ENCODE measurements at regions not wholly inside any gene's neighbourhood (a gene's known extent, or its start where the extent isn't known, plus 50 kb on each side); places are given as distances from the start of the nearest gene placed in this dataset.

GRCh38 chr10:8379906-8380832 is 325.7 kb downstream of the GATA3 start:
- intact Hi-C loops (cut with DNase I), result no loop called here
- Histone ChIP-seq H3K9me3 (no peaks in the 10 kb centered on the region), H3K4me3 (no peak overlapping the region), H3K4me1 (replicated peaks) (no peaks in the 10 kb centered on the region), H3K27me3 (replicated peaks; ENCODE audit: insufficient read depth) (no peaks in the 10 kb centered on the region), H3K36me3 (no peaks in the 10 kb centered on the region), H3K27ac (no peak overlapping the region)
- WGBS, result 54% methylated on average over 9 of the region's 9 CpGs
- DNase-seq (ENCODE audit: low spot score), result peak; percentile 29
- TF ChIP-seq CTCF (IDR thresholded peaks at IDR 0.05) (no peak), POLR2AphosphoS5 (IDR thresholded peaks at IDR 0.05) (peak; percentile 73)

- Histone ChIP-seq H3K36me3 (no peaks in the 10 kb centered on the region), H3K4me3 (no peak overlapping the region), H3K27ac (no peak overlapping the region), H3K4me1 (replicated peaks) (no peaks in the 10 kb centered on the region), H3K9me3 (no peaks in the 10 kb centered on the region), H3K27me3 (replicated peaks; ENCODE audit: insufficient read depth) (no peaks in the 10 kb centered on the region)
- 95% methylated on average over 3 of the region's 3 CpGs for WGBS
- intact Hi-C loops (cut with DNase I), result no loop called here
- TF ChIP-seq POLR2AphosphoS5 (IDR thresholded peaks at IDR 0.05), result no peak
- TF ChIP-seq CTCF (IDR thresholded peaks at IDR 0.05), result no peak
- TF ChIP-seq POLR2A (IDR thresholded peaks at IDR 0.05), result no peak
- no peak for DNase-seq (ENCODE audit: low spot score)
Measured at GRCh38 chr10:8380833-8381496, 326.5 kb downstream of the GATA3 start.

GRCh38 chr10:8386781-8387180 is 332.3 kb downstream of the GATA3 start:
- Histone ChIP-seq H3K9me3 (no peaks in the 10 kb centered on the region), H3K27ac (no peak overlapping the region), H3K4me1 (replicated peaks) (no peaks in the 10 kb centered on the region), H3K27me3 (replicated peaks; ENCODE audit: insufficient read depth) (no peaks in the 10 kb centered on the region), H3K36me3 (no peaks in the 10 kb centered on the region), H3K4me3 (no peak overlapping the region)
- 94% methylated on average over 8 of the region's 8 CpGs for WGBS
- intact Hi-C loops (cut with DNase I), result no loop called here
- no peak for TF ChIP-seq POLR2AphosphoS5 (IDR thresholded peaks at IDR 0.05)
- TF ChIP-seq CTCF (IDR thresholded peaks at IDR 0.05), result no peak
- no peak for TF ChIP-seq POLR2A (IDR thresholded peaks at IDR 0.05)
- DNase-seq (ENCODE audit: low spot score), result no peak

- Histone ChIP-seq H3K4me3 (no peak overlapping the region), H3K36me3 (no peaks in the 10 kb centered on the region), H3K27me3 (replicated peaks; ENCODE audit: insufficient read depth) (no peaks in the 10 kb centered on the region), H3K9me3 (no peaks in the 10 kb centered on the region), H3K4me1 (replicated peaks) (no peaks in the 10 kb centered on the region), H3K27ac (no peak overlapping the region)
- intact Hi-C loops (cut with DNase I), result no loop called here
- TF ChIP-seq POLR2AphosphoS5 (IDR thresholded peaks at IDR 0.05), result peak; percentile 26
- TF ChIP-seq CTCF (IDR thresholded peaks at IDR 0.05), result no peak
- TF ChIP-seq POLR2A (IDR thresholded peaks at IDR 0.05), result no peak
- no peak for DNase-seq (ENCODE audit: low spot score)
- WGBS, result 34% methylated on average over 2 of the region's 2 CpGs
Measured at GRCh38 chr10:8389630-8390029, 335.1 kb downstream of the GATA3 start.
